Osteocyte (in vitro differentiated cells): ENCODE measurements at regions not wholly inside any gene's neighbourhood (a gene's known extent, or its start where the extent isn't known, plus 50 kb on each side); places are given as distances from the start of the nearest gene placed in this dataset.

Experiments used
- DNase-seq: peaks from one replicate; pipeline ENCODE4 v3.0.0; 2021; ENCODE audit warnings: mixed read lengths; ENCODE audit not compliant: unreplicated experiment; ENCODE audit errors: extremely low spot score
- H3K27ac Mint-ChIP-seq: one replicate; pipeline ENCODE4 v1.8.0; 2021; ENCODE audit warnings: mild to moderate bottlenecking, mixed read lengths; ENCODE audit not compliant: unreplicated experiment
- H3K27me3 Mint-ChIP-seq: one replicate; pipeline ENCODE4 v1.8.0; 2021; ENCODE audit warnings: mixed read lengths; ENCODE audit not compliant: unreplicated experiment
- H3K36me3 Mint-ChIP-seq: one replicate; pipeline ENCODE4 v1.8.0; 2021; ENCODE audit warnings: mixed read lengths; ENCODE audit not compliant: unreplicated experiment
- H3K4me1 Mint-ChIP-seq: one replicate; pipeline ENCODE4 v1.8.0; 2021; ENCODE audit warnings: mixed read lengths; ENCODE audit not compliant: unreplicated experiment
- H3K4me3 Mint-ChIP-seq: one replicate; pipeline ENCODE4 v1.8.0; 2021; ENCODE audit warnings: mild to moderate bottlenecking, moderate library complexity, mixed read lengths; ENCODE audit not compliant: unreplicated experiment
- H3K9me3 Mint-ChIP-seq: one replicate; pipeline ENCODE4 v1.8.0; 2021; ENCODE audit warnings: mixed read lengths; ENCODE audit not compliant: unreplicated experiment
- TF ChIP-seq, protein P1 (sequence below): fragments of 200-600 bp; sonication (generic); IDR thresholded peaks from 2 replicates; pipeline ENCODE4 v1.5.0; 2021; ENCODE audit warnings: antibody characterized with exemption, mild to moderate bottlenecking, moderate library complexity

DNA sequence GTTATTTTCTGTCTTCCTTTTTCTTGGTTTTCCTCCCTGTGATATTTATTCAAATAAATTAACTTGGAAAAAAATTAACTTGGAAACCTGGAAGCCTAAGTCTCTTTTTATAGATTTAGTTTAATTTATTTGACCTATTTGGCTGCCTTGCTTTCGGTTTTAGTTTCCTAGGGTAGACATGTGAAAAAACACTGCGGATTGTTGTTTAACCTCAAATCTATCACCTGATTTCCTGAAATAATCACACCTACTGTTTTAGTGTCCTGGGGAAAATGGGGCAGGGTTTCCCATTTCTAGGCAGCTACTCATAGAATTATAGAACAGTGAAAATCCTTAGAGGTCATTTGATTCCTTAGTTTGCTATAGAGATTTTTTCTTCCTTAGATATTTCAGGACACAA, 412.4 kb downstream of the PCDH17 start:
- Mint-ChIP-seq H3K36me3 (no peaks in the 10 kb centered on the region), H3K27me3 (no peaks in the 10 kb centered on the region), H3K4me1 (no peaks in the 10 kb centered on the region), H3K27ac (no peak overlapping the region), H3K9me3 (no peaks in the 10 kb centered on the region), H3K4me3 (no peak overlapping the region)
- DNase-seq: no peak
- TF ChIP-seq, protein P1, sequence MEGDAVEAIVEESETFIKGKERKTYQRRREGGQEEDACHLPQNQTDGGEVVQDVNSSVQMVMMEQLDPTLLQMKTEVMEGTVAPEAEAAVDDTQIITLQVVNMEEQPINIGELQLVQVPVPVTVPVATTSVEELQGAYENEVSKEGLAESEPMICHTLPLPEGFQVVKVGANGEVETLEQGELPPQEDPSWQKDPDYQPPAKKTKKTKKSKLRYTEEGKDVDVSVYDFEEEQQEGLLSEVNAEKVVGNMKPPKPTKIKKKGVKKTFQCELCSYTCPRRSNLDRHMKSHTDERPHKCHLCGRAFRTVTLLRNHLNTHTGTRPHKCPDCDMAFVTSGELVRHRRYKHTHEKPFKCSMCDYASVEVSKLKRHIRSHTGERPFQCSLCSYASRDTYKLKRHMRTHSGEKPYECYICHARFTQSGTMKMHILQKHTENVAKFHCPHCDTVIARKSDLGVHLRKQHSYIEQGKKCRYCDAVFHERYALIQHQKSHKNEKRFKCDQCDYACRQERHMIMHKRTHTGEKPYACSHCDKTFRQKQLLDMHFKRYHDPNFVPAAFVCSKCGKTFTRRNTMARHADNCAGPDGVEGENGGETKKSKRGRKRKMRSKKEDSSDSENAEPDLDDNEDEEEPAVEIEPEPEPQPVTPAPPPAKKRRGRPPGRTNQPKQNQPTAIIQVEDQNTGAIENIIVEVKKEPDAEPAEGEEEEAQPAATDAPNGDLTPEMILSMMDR: no peak

DNA sequence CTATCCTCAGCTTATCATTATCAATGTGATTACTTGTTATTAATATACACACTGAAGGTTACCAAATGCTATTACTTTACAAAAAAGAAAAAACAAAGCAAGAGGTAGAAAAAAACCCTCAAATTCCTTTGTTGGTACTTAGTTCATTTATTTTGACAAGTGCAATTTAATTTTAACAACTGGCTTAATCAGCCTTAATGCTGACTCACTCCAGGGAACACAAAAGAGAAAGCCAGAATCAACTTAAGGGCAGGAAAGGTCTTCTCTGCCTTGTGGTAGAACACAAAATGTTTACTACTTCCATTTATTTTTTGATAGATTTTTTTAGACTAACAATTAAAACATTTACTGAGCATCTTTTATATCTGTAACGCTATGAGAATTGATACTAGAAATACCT, 417.1 kb downstream of the PCDH17 start:
- Mint-ChIP-seq H3K27me3 (no peaks in the 10 kb centered on the region), H3K4me3 (no peak overlapping the region), H3K9me3 (no peaks in the 10 kb centered on the region), H3K27ac (no peak overlapping the region), H3K36me3 (no peaks in the 10 kb centered on the region), H3K4me1 (no peaks in the 10 kb centered on the region)
- TF ChIP-seq, protein P1: no peak
- no peak for DNase-seq

DNA sequence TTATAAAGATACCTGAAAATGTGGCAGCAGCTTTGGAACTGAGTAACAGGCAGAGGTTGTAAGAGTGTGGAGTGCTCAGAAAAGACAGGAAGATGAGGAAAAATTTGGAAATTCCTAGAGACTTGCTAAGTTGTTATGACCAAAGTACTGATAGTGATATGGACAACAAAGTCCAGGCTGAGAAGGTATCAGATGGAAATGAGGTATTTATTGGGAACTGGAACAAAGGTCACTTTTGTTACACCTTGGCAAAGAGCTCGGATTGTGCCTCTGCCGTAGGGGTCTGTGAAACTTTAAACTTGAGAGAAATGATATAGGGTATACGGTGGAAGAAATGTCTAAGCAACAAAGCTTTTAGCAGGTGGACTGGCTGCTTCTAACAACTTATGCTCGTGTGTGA, 419.9 kb downstream of the PCDH17 start:
- no peak overlapping the region for H3K27ac Mint-ChIP-seq
- H3K36me3 Mint-ChIP-seq: no peaks in the 10 kb centered on the region
- TF ChIP-seq, protein P1: no peak
- H3K4me3 Mint-ChIP-seq: no peak overlapping the region
- DNase-seq: no peak
- H3K9me3 Mint-ChIP-seq: no peaks in the 10 kb centered on the region
- no peaks in the 10 kb centered on the region for H3K4me1 Mint-ChIP-seq
- H3K27me3 Mint-ChIP-seq: no peaks in the 10 kb centered on the region

- no peak for DNase-seq
- Mint-ChIP-seq H3K36me3 (no peaks in the 10 kb centered on the region), H3K27me3 (no peaks in the 10 kb centered on the region), H3K27ac (no peak overlapping the region), H3K4me3 (no peak overlapping the region), H3K9me3 (no peaks in the 10 kb centered on the region), H3K4me1 (no peaks in the 10 kb centered on the region)
- TF ChIP-seq, protein P1: no peak
These were observed 420.3 kb downstream of the PCDH17 start for GRCh38 chr13:58051807-58052375.

GRCh38 chr13:58056426-58056825, 424.9 kb downstream of the PCDH17 start:
- Mint-ChIP-seq H3K27me3 (no peaks in the 10 kb centered on the region), H3K27ac (no peak overlapping the region), H3K36me3 (no peaks in the 10 kb centered on the region), H3K4me1 (no peaks in the 10 kb centered on the region), H3K9me3 (no peaks in the 10 kb centered on the region), H3K4me3 (no peak overlapping the region)
- DNase-seq: no peak
- TF ChIP-seq, protein P1: no peak
